Keratinocyte (primary cell): ENCODE measurements at regions not wholly inside any gene's neighbourhood (a gene's known extent, or its start where the extent isn't known, plus 50 kb on each side); places are given as distances from the start of the nearest gene placed in this dataset.

Experiments
- CTCF ChIP-seq, 3 experiments: IDR thresholded peaks in 1 of 3; conservative IDR thresholded peaks in 1 of 3; optimal IDR thresholded peaks in 1 of 3; 2 replicates in 2 of 3; 3 replicates in 1 of 3; pipeline versions ENCODE3 to v1.5.1; 2011; ENCODE audit warnings: low read length in 3 of 3, mild to moderate bottlenecking in 3 of 3, moderate library complexity in 2 of 3, control low read depth in 1 of 3, inconsistent platforms in 1 of 3; ENCODE audit not compliant: insufficient read depth in 2 of 3; ENCODE audit errors: extremely low read depth in 1 of 3
- EZH2 ChIP-seq: IDR thresholded peaks from one replicate; pipeline ENCODE4 v1.6.1; 2012; ENCODE audit warnings: inconsistent platforms, mild to moderate bottlenecking, low read length, moderate library complexity

DNA sequence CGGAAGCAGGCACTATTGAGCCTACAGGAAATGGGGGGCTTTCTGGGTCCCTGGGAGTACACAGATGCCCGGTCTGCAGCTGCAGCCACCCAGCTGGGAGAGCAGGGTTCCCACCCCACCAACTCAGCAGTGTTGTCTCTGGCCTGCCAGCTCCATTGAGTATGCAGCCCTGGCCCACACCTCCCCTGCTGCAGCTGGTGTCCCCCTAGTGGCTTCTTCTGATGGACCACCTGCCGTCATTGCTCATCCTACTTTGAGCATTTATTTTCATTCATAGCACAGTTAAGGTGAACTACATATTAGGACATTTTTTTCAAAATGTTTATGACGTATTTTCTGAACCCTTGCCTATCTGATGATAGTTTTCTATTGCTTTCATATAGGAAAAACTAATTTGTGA, 189.8 kb upstream of the LYPLAL1 start:
- no peak for TF ChIP-seq CTCF (optimal IDR thresholded peaks at IDR 0.05 in 1 of 3, IDR thresholded peaks at IDR 0.05 in 1 of 3, conservative IDR thresholded peaks at IDR 0.05 in 1 of 3; ENCODE audit: extremely low read depth in 1 of 3, insufficient read depth in 2 of 3, low read length in 3 of 3)
- TF ChIP-seq EZH2 = no peak
